Stromal cell of bone marrow (primary cell): ENCODE measurements at regions not wholly inside any gene's neighbourhood (a gene's known extent, or its start where the extent isn't known, plus 50 kb on each side); places are given as distances from the start of the nearest gene placed in this dataset.
A peak's percentile ranks its signal among the peaks of the same experiment; 100 is the strongest.
"Not testable (repeated sequence)": the region's sequence is repeated elsewhere in the genome, so short reads cannot be mapped to it uniquely, and the experiment has no call there.

Source experiments
- DNase-seq: peaks from one replicate; pipeline ENCODE4 v3.0.0-alpha.2; 2012; ENCODE audit warnings: low read depth

DNA sequence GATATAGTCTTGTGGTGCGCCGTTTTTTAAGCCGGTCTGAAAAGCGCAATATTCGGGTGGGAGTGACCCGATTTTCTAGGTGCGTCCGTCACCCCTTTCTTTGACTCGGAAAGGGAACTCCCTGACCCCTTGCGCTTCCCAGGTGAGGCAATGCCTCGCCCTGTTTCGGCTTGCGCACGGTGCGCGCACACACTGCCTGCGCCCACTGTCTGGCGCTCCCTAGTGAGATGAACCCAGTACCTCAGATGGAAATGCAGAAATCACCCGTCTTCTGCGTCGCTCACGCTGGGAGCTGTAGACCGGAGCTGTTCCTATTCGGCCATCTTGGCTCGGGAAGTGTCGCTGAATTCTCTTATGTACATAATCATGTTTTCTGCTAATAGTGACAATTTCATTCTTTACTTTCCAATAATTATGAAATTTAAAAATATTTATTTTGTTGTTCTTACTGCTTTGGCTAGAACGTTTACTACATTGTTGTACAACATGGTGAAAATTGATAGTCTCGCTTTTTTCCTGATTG is 61.2 kb upstream of the MINDY3 start:
- DNase-seq = not testable (repeated sequence)

DNA sequence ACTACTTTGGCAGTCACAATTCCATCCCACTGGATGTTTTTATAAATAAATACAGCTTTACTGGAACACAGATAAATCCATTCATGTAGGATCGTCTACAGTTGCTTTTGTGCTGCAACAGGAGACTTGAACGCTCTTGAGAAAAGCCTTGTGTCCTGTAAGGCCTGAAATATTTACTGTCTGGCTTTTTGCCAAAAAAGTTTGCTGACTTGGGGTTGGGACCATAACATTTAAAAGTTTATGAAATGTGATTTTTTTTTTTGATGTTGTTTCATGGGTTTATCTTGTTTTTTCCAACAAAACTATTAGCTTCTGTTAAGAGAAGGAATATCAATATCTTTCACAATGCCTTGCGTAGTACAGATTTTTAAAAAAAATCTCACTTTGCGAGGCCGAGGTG is 71.1 kb upstream of the MINDY3 start:
- no peak for DNase-seq

DNA sequence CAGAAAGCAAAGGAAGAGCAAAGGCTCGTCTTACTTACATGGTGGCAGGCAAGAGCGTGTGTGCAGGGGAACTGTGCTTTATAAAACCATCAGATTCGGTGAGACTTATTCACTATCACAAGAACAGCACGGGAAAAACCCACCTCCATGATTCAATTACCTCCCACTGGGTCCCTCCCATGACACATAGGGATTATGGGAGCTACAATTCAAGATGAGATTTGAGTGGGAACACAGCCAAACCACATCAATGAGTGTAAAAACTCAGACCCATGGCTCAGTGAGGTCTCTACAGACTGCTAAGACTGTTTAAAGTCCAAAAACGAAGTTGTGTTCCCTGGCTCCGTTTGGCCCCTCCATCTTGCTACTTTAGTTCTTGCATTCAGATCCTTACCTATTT is 79.2 kb upstream of the MINDY3 start:
- not testable (repeated sequence) for DNase-seq

GRCh38 chr10:15943426-15943825 is 83.1 kb upstream of the MINDY3 start:
- no peak for DNase-seq

GRCh38 chr10:15954188-15954587 is 93.9 kb upstream of the MINDY3 start:
- no peak for DNase-seq

DNA sequence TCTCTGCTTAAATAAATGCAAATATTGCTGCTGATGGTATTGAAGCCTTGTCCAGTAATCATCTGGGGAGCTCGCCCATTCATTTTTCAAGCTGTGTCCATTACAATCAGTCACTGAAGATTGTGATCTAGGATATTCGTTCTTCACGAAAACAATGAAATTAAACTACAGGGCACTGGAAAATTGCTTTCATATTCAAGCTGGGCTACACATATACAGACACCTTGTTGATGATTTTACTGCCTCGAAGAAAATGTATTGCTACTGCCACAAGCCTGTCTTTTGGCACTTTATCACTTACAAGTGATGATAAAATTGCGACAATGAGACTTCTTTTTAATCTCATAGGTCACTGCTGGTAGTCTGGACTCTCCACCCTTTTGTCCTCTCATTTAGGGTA is 100.0 kb upstream of the MINDY3 start:
- DNase-seq = no peak

GRCh38 chr10:15972736-15973135 is 112.4 kb upstream of the MINDY3 start:
- not testable (repeated sequence) for DNase-seq

GRCh38 chr10:15985690-15986089 is 125.4 kb upstream of the MINDY3 start:
- no peak for DNase-seq

DNA sequence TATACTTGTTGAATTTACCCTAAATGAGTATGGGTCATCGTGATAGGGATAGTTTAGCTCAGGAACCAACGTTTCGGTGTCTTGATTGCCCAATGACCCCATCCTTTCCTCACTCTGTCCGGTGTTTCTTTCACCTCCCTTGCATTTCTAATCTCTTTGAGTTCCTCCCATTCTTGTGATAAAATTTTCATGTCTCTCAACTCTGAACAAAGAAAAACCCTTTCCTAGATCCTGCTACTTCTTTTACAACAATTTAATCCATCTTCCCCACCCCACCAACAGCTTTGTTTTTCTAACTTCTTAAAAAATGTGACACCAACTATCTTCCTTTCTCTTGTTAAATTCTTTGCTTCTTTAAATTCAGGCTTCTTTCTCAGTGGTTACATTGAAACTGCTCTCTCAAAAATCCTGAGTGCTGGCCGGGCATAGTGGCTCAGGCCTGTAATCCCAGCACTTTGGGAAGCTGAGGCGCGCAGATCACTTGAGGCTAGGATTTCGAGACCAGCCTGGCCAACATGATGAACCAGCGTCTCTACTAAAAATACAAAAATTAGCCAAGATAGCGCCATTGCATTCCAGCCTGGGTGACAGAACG is 130.3 kb upstream of the MINDY3 start:
- no peak for DNase-seq

DNA sequence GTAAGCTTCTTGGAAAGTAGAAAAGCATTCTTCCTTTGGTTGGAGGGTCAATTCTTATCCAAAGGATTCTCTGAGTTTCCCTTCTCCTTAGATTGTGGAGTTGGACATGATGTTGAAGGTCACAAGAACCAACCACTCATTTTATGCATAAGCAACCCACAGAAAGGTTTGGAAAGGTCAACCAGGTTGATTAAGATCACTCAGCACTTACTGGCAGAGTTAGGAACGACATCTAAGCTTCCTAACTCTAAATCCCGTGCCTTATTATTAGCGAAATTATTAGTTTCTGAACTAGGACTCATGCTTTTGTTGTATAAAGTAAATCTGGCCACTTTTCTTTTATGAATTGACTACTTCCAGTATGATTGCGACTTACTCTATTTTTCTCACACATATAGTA is 137.0 kb upstream of the MINDY3 start:
- DNase-seq = no peak

DNA sequence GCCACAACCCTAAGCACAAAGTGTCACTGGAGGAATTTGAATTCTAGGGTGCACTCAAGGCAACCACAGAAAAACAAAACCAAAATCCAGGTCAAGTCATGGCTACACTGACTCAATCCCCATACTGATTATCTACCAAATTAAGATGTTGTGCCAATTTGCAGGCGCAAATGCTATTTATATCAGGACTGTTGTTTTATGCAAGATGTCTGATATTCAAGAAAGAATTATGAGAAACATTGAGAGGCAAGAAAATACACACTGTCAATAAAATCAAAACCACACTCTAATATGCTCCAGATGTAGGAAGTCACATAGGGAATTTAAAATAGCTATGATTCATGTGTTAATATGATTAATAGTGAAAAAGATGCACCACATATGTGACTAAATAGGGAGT is 141.3 kb upstream of the MINDY3 start:
- DNase-seq = no peak

DNA sequence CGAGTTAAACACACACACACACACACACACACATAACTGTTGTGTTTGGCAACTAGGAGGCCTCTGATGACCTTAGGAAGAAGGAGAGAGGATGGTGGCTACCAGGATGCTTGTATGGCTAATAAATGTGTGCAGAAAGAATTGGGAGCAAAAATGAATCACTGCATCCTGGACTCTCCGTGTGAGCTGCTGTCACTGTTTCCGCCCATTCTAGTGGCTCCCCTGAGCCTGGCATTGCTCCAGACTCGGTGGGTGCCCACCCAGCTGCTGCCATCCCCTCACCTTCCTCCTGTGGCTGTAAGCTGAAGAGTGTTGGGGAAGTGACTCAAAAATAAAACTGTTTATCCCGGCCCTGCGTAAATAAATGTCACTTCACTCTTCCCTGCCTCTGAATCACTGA is 149.5 kb upstream of the MINDY3 start:
- no peak for DNase-seq

GRCh38 chr10:16011548-16011947 is 151.2 kb upstream of the MINDY3 start:
- DNase-seq = no peak

DNA sequence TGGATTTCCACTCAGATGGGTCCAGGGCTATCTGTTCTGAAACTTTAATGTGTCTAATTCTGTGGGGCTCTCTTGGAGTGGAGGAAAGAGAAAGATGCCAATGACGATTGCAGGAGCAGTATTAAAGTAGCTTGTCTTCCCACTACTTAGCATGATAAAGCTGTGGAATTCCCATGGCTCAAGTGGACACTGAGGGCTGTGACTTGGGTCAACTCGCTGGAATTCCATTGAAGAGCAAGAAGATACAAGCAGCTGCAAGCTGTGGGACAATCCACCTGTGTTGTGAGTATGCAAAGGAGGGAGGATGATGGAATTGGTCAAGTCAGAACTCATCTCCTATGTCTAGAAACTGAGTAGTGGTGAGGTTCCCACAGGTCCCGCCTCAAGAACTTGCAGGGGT is 154.2 kb upstream of the MINDY3 start:
- no peak for DNase-seq

DNA sequence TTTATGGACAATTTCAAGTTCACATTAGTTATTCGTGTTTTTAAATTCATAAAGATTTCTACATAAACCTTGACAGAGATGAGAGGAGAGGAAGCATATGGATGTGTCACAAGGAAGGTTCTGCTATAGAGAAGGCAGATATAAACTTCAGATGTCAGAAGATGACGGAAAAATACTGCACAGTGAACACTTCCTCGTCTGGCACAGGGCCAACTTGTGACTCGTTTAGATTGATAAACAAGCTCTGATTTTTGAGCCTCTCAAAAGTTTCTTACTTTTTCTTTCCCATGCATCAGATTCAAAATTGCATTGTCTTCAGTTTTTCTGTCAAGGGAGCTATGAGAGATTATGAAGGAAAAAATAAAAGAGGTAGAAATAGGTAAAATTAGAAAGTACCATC is 156.4 kb upstream of the MINDY3 start:
- DNase-seq = no peak

DNA sequence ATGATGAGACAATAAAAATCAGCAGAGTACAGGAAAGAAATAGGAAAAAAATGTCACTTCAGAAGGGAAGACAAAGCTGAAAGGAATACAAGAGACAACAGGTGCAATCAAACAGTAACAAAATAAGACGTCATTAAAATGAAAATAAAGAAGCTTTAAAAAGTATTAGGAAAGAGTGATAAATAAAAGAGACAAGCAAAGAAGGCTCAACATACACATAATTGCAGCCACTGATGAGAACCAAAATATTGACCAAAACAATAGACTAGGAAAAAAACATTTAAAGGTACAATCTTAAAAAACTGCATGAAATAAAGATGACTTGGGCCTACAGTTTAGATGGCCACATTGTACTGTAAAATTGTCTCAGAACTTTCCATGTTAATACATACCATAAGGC is 160.5 kb upstream of the MINDY3 start:
- DNase-seq = no peak

- DNase-seq = not testable (repeated sequence)
Measured at GRCh38 chr10:16026832-16027231, 166.5 kb upstream of the MINDY3 start.

- DNase-seq = no peak
Measured at GRCh38 chr10:16030562-16030961, 170.3 kb upstream of the MINDY3 start.

- DNase-seq = no peak
Measured at GRCh38 chr10:16049050-16049449, 188.7 kb upstream of the MINDY3 start.

- no peak for DNase-seq
Measured at GRCh38 chr10:16049782-16050181, 189.5 kb upstream of the MINDY3 start.

DNA sequence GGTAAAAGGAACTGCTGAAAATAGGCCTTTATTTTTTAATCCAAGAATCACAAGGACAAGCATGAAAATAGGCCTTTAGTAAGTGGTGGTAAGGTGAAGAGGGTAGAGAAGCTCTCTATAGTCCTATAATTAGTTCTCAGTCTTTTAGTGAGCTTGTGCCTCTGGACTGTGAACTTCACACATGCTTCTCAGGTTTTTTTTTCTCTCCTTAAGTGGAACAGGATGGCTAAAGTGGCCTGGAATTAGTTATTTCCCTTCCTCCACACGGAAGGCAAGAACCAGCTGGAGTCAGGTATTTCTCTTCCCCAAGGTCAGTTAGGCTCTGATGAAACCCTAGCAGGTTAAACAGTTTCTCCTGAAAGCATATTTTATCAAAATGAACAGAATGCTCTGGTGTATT is 203.0 kb upstream of the MINDY3 start:
- DNase-seq = no peak

DNA sequence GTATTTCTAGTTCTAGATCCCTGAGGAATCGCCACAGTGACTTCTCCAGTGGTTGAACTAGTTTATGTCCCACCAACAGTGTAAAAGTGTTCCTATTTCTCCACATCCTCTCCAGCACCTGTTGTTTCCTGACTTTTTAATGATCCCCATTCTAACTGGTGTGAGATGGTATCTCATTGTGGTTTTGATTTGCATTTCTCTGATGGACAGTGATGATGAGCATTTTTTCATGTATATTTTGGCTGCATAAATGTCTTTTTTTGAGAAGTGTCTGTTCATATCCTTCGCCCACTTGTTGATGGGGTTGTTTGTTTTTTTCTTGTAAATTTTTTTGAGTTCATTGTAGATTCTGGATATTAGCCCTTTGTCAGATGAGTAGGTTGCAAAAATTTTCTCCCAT is 223.2 kb upstream of the MINDY3 start:
- not testable (repeated sequence) for DNase-seq

DNA sequence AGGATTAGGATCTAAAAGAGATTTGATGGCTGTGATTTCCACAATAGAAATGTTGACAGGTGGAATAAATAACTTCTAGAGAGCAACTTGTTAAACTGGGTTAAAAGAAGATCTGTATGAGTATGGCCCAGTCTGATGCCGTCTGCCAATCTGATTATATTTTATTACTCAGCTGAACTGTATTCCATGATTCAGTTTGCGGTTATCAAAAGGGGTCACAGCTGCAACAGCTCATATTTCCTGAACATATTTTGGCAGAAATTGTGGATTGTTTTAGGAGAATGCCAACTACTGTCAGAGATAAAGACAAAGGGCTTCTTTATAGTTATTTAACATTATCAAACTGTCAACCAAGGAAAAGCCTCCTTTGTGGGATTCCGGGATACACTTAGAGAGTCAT is 244.8 kb upstream of the MINDY3 start:
- DNase-seq = peak; percentile 9
